ENCODE measurements at regions not wholly inside any gene's neighbourhood (a gene's known extent, or its start where the extent isn't known, plus 50 kb on each side); places are given as distances from the start of the nearest gene placed in this dataset.

DNA sequence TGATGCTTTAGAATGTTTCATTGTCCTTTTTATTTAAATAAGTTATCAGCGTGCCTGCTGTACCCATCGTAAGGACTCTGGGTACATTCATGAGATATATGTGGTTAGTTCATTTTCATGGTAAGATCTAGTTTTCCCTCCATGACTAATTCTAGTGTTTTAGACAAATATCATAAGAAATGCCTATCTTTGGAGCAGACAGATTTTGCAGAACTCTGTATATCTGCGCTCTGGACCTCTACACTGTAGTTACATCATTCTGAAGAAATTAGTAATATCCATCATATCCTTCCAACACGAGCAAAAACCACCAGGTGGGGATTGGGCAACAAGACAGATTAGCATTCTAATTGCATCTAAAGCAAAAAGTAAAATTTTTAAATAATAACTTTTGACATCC, 499.2 kb downstream of the SETD4 start:
- no peak overlapping the region for H3K4me3 ChIP-seq
- FAIRE-seq = no peak
- H3K4me1 ChIP-seq = no peaks in the 10 kb centered on the region
- 10% methylated on average over 4 of the region's 4 CpGs for WGBS (ENCODE audit: missing lambda C conversion rate)
- no peak overlapping the region for H3K27ac ChIP-seq
- no peak for ATAC-seq
- H3K9me3 ChIP-seq = no peaks in the 10 kb centered on the region
- ChIA-PET POLR2A (no interaction called here), CTCF (no interaction called here)
- TF ChIP-seq ESRRA (IDR thresholded peaks at IDR 0.05; ENCODE audit: borderline replicate concordance, low read length) (no peak), HOXB5 (CRISPR knock-in tag; IDR thresholded peaks at IDR 0.05) (no peak), JUN (IDR thresholded peaks at IDR 0.05) (no peak), HDAC2 (IDR thresholded peaks at IDR 0.05) (no peak), FOSB (CRISPR knock-in tag; IDR thresholded peaks at IDR 0.05) (no peak), PHF8 (IDR thresholded peaks at IDR 0.05; ENCODE audit: borderline replicate concordance, low read depth) (no peak), ZC3H11A (IDR thresholded peaks at IDR 0.05) (no peak), KDM1A (IDR thresholded peaks at IDR 0.05; ENCODE audit: low read depth) (no peak), SMC3 (IDR thresholded peaks at IDR 0.05) (no peak), HOXB13 (CRISPR knock-in tag; IDR thresholded peaks at IDR 0.05; ENCODE audit: low read depth) (no peak), MYC (IDR thresholded peaks at IDR 0.05; ENCODE audit: borderline replicate concordance, low read length) (no peak), TP53 (CRISPR knock-in tag; IDR thresholded peaks at IDR 0.05) (no peak), ZNF302 (CRISPR knock-in tag; IDR thresholded peaks at IDR 0.05) (no peak), CHD4 (IDR thresholded peaks at IDR 0.05; ENCODE audit: borderline replicate concordance) (no peak), CBX2 (IDR thresholded peaks at IDR 0.05; ENCODE audit: borderline replicate concordance, low read depth) (no peak), EHF (CRISPR knock-in tag; IDR thresholded peaks at IDR 0.05) (no peak)
- TF ChIP-seq, protein P1, sequence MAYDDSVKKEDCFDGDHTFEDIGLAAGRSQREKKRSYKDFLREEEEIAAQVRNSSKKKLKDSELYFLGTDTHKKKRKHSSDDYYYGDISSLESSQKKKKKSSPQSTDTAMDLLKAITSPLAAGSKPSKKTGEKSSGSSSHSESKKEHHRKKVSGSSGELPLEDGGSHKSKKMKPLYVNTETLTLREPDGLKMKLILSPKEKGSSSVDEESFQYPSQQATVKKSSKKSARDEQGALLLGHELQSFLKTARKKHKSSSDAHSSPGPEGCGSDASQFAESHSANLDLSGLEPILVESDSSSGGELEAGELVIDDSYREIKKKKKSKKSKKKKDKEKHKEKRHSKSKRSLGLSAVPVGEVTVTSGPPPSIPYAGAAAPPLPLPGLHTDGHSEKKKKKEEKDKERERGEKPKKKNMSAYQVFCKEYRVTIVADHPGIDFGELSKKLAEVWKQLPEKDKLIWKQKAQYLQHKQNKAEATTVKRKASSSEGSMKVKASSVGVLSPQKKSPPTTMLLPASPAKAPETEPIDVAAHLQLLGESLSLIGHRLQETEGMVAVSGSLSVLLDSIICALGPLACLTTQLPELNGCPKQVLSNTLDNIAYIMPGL (CRISPR knock-in tag; IDR thresholded peaks at IDR 0.05; ENCODE audit: borderline replicate concordance) = no peak
- TF ChIP-seq, protein P2, sequence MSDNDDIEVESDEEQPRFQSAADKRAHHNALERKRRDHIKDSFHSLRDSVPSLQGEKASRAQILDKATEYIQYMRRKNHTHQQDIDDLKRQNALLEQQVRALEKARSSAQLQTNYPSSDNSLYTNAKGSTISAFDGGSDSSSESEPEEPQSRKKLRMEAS (IDR thresholded peaks at IDR 0.05) = no peak
- TF ChIP-seq, protein P3, sequence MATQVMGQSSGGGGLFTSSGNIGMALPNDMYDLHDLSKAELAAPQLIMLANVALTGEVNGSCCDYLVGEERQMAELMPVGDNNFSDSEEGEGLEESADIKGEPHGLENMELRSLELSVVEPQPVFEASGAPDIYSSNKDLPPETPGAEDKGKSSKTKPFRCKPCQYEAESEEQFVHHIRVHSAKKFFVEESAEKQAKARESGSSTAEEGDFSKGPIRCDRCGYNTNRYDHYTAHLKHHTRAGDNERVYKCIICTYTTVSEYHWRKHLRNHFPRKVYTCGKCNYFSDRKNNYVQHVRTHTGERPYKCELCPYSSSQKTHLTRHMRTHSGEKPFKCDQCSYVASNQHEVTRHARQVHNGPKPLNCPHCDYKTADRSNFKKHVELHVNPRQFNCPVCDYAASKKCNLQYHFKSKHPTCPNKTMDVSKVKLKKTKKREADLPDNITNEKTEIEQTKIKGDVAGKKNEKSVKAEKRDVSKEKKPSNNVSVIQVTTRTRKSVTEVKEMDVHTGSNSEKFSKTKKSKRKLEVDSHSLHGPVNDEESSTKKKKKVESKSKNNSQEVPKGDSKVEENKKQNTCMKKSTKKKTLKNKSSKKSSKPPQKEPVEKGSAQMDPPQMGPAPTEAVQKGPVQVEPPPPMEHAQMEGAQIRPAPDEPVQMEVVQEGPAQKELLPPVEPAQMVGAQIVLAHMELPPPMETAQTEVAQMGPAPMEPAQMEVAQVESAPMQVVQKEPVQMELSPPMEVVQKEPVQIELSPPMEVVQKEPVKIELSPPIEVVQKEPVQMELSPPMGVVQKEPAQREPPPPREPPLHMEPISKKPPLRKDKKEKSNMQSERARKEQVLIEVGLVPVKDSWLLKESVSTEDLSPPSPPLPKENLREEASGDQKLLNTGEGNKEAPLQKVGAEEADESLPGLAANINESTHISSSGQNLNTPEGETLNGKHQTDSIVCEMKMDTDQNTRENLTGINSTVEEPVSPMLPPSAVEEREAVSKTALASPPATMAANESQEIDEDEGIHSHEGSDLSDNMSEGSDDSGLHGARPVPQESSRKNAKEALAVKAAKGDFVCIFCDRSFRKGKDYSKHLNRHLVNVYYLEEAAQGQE (IDR thresholded peaks at IDR 0.05) = no peak
- TF ChIP-seq, protein P4, sequence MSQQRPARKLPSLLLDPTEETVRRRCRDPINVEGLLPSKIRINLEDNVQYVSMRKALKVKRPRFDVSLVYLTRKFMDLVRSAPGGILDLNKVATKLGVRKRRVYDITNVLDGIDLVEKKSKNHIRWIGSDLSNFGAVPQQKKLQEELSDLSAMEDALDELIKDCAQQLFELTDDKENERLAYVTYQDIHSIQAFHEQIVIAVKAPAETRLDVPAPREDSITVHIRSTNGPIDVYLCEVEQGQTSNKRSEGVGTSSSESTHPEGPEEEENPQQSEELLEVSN (IDR thresholded peaks at IDR 0.05; ENCODE audit: borderline replicate concordance, low read depth) = no peak
- H3K4me2 ChIP-seq = no peak overlapping the region
- DNase-seq (ENCODE audit: low read depth in 1 of 2, low spot score in 1 of 2) = no peak

GRCh38 chr21:35559829-35560225, 500.5 kb downstream of the SETD4 start:
- CTCF ChIA-PET = no interaction called here
- DNase-seq (ENCODE audit: low read depth in 1 of 2, low spot score in 1 of 2) = no peak

More at GRCh38 chr21:35559829-35560225, 500.5 kb downstream of the SETD4 start:
- POLR2A ChIA-PET = no interaction called here
- WGBS (ENCODE audit: missing lambda C conversion rate) = 2% methylated on average over 2 of the region's 2 CpGs
- FAIRE-seq (no peak), ATAC-seq (no peak)
- no peaks in the 10 kb centered on the region for H3K4me1 ChIP-seq
- no peak overlapping the region for H3K4me3 ChIP-seq
- H3K4me2 ChIP-seq = no peak overlapping the region
- H3K9me3 ChIP-seq = no peaks in the 10 kb centered on the region
- no peak overlapping the region for H3K27ac ChIP-seq
- no peak for TF ChIP-seq KDM1A (IDR thresholded peaks at IDR 0.05; ENCODE audit: low read depth)
- TF ChIP-seq MAFK (IDR thresholded peaks at IDR 0.05; ENCODE audit: partially characterized antibody) = no peak
- no peak for TF ChIP-seq FOSL2 (IDR thresholded peaks at IDR 0.05)
- no peak for TF ChIP-seq FOSL2 (CRISPR knock-in tag; IDR thresholded peaks at IDR 0.05)
- no peak for TF ChIP-seq HEYL (CRISPR knock-in tag; IDR thresholded peaks at IDR 0.05)
- TF ChIP-seq NFE2L2 (conservative IDR thresholded peaks at IDR 0.05; ENCODE audit: low read length) = no peak
- no peak for TF ChIP-seq NPAS2 (CRISPR knock-in tag; IDR thresholded peaks at IDR 0.05; ENCODE audit: borderline replicate concordance)
- TF ChIP-seq, protein P5, sequence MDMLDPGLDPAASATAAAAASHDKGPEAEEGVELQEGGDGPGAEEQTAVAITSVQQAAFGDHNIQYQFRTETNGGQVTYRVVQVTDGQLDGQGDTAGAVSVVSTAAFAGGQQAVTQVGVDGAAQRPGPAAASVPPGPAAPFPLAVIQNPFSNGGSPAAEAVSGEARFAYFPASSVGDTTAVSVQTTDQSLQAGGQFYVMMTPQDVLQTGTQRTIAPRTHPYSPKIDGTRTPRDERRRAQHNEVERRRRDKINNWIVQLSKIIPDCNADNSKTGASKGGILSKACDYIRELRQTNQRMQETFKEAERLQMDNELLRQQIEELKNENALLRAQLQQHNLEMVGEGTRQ (IDR thresholded peaks at IDR 0.05) = no peak
- TF ChIP-seq JUN (IDR thresholded peaks at IDR 0.05) = no peak
- TF ChIP-seq ZNF302 (CRISPR knock-in tag; IDR thresholded peaks at IDR 0.05) = no peak
- TF ChIP-seq EHF (CRISPR knock-in tag; IDR thresholded peaks at IDR 0.05) = no peak
- TF ChIP-seq EHMT2 (IDR thresholded peaks at IDR 0.05; ENCODE audit: low read depth) = no peak
- no peak for TF ChIP-seq PHF8 (IDR thresholded peaks at IDR 0.05; ENCODE audit: borderline replicate concordance, low read depth)
- TF ChIP-seq HOXB13 (CRISPR knock-in tag; IDR thresholded peaks at IDR 0.05; ENCODE audit: low read depth) = no peak
- no peak for TF ChIP-seq SMC3 (IDR thresholded peaks at IDR 0.05)
- no peak for TF ChIP-seq CHD4 (IDR thresholded peaks at IDR 0.05; ENCODE audit: borderline replicate concordance)
- TF ChIP-seq, protein P6, sequence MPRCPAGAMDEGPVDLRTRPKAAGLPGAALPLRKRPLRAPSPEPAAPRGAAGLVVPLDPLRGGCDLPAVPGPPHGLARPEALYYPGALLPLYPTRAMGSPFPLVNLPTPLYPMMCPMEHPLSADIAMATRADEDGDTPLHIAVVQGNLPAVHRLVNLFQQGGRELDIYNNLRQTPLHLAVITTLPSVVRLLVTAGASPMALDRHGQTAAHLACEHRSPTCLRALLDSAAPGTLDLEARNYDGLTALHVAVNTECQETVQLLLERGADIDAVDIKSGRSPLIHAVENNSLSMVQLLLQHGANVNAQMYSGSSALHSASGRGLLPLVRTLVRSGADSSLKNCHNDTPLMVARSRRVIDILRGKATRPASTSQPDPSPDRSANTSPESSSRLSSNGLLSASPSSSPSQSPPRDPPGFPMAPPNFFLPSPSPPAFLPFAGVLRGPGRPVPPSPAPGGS (IDR thresholded peaks at IDR 0.05) = no peak

Data from A549 (cell line).